H9 (cell line): ENCODE measurements at regions not wholly inside any gene's neighbourhood (a gene's known extent, or its start where the extent isn't known, plus 50 kb on each side); places are given as distances from the start of the nearest gene placed in this dataset.
A peak's percentile ranks its signal among the peaks of the same experiment; 100 is the strongest.

Experiments
- DNase-seq: peaks from one replicate; pipeline ENCODE4 v3.0.0-alpha.2; 2017
- H2AFZ ChIP-seq: one replicate; pipeline ENCODE4 v1.6.1; 2013; ENCODE audit warnings: mild to moderate bottlenecking, low read length, control low read depth, moderate library complexity
- H2AK5ac ChIP-seq: 2 replicates; pipeline ENCODE4 v1.6.1; 2013; ENCODE audit warnings: low read length, control low read depth, mixed read lengths; ENCODE audit not compliant: insufficient read length
- H2BK120ac ChIP-seq: one replicate; pipeline ENCODE4 v1.6.1; 2013; ENCODE audit warnings: low read depth, mild to moderate bottlenecking, low read length, control low read depth, inconsistent platforms; ENCODE audit not compliant: poor library complexity, severe bottlenecking
- H2BK12ac ChIP-seq: 2 replicates; pipeline ENCODE4 v1.6.1; 2013; ENCODE audit warnings: low read length, control low read depth, mixed read lengths, low read depth; ENCODE audit not compliant: insufficient read length
- H2BK15ac ChIP-seq: 2 replicates; pipeline ENCODE4 v1.6.1; 2013; ENCODE audit warnings: low read depth, low read length, control low read depth
- H2BK20ac ChIP-seq: one replicate; pipeline ENCODE4 v1.6.1; 2013; ENCODE audit warnings: low read depth, mild to moderate bottlenecking, low read length, control low read depth, inconsistent platforms; ENCODE audit not compliant: poor library complexity, severe bottlenecking
- H2BK5ac ChIP-seq: 2 replicates; pipeline ENCODE4 v1.6.1; 2013; ENCODE audit warnings: low read length, control low read depth, mixed read lengths; ENCODE audit not compliant: insufficient read length
- H3K14ac ChIP-seq: 2 replicates; pipeline ENCODE4 v1.6.1; 2013; ENCODE audit warnings: low read length, control low read depth; ENCODE audit not compliant: insufficient read depth
- H3K18ac ChIP-seq: 2 replicates; pipeline ENCODE4 v1.6.1; 2013; ENCODE audit warnings: low read depth, mild to moderate bottlenecking, mixed read lengths, low read length, control low read depth; ENCODE audit not compliant: insufficient read length
- H3K23ac ChIP-seq: 2 replicates; pipeline ENCODE4 v1.6.1; 2013; ENCODE audit warnings: low read length, control low read depth, mixed read lengths, low read depth; ENCODE audit not compliant: insufficient read length
- H3K23me2 ChIP-seq: 2 replicates; pipeline ENCODE4 v1.6.1; 2013; ENCODE audit warnings: low read depth, mild to moderate bottlenecking, mixed read lengths, low read length, control low read depth; ENCODE audit not compliant: insufficient read length, poor library complexity, severe bottlenecking
- H3K27ac ChIP-seq: 2 replicates; pipeline ENCODE4 v1.5.1; 2013; ENCODE audit warnings: low read length, control low read depth, mixed read lengths, low read depth; ENCODE audit not compliant: insufficient read length
- H3K27me3 ChIP-seq: 2 replicates; pipeline ENCODE4 v1.6.1; 2013; ENCODE audit warnings: low read length, control low read depth, inconsistent platforms; ENCODE audit not compliant: insufficient read depth
- H3K4ac ChIP-seq: 2 replicates; pipeline ENCODE4 v1.6.1; 2013; ENCODE audit warnings: low read depth, mild to moderate bottlenecking, control low read depth, inconsistent platforms, low read length, moderate library complexity
- H3K4me1 ChIP-seq: 2 replicates; pipeline ENCODE4 v1.6.1; 2013; ENCODE audit warnings: low read length, control low read depth, inconsistent platforms; ENCODE audit not compliant: insufficient read depth
- H3K4me2 ChIP-seq: 2 replicates; pipeline ENCODE4 v1.6.1; 2013; ENCODE audit warnings: low read length, control low read depth, mixed read lengths; ENCODE audit not compliant: insufficient read length, insufficient read depth
- H3K56ac ChIP-seq: 2 replicates; pipeline ENCODE4 v1.6.1; 2013; ENCODE audit warnings: low read depth, mild to moderate bottlenecking, mixed read lengths, low read length, control low read depth; ENCODE audit not compliant: insufficient read length
- H3K79me1 ChIP-seq: 2 replicates; pipeline ENCODE4 v1.6.1; 2013; ENCODE audit warnings: low read depth, mild to moderate bottlenecking, moderate library complexity, low read length, control low read depth, inconsistent platforms; ENCODE audit not compliant: insufficient read depth, poor library complexity, severe bottlenecking
- H3K79me2 ChIP-seq: 2 replicates; pipeline ENCODE4 v1.6.1; 2013; ENCODE audit warnings: low read length, control low read depth, inconsistent platforms; ENCODE audit not compliant: insufficient read depth
- H3K9ac ChIP-seq: 2 replicates; pipeline ENCODE4 v1.6.1; 2013; ENCODE audit warnings: low read length, control low read depth, mixed read lengths; ENCODE audit not compliant: insufficient read length; ENCODE audit errors: extremely low read depth
- H3K9me3 ChIP-seq: one replicate; pipeline ENCODE4 v1.6.1; 2013; ENCODE audit warnings: low read depth, low read length, inconsistent platforms; ENCODE audit not compliant: control insufficient read depth
- H3T11ph ChIP-seq: one replicate; pipeline ENCODE4 v1.6.1; 2013; ENCODE audit warnings: mild to moderate bottlenecking, low read length, control low read depth, inconsistent platforms
- H4K20me1 ChIP-seq: one replicate; pipeline ENCODE4 v1.6.1; 2013; ENCODE audit not compliant: control insufficient read depth, insufficient read length, insufficient read depth
- H4K5ac ChIP-seq: 2 replicates; pipeline ENCODE4 v1.6.1; 2013; ENCODE audit warnings: low read depth, mild to moderate bottlenecking, mixed read lengths, low read length, control low read depth; ENCODE audit not compliant: insufficient read length
- H4K8ac ChIP-seq: replicated peaks from 2 replicates; pipeline ENCODE4 v1.6.1; 2013; ENCODE audit warnings: low read length, control low read depth, mixed read lengths, low read depth; ENCODE audit not compliant: insufficient read length
- H4K91ac ChIP-seq: 2 replicates; pipeline ENCODE4 v1.6.1; 2013; ENCODE audit warnings: low read depth, mild to moderate bottlenecking, moderate library complexity, mixed read lengths, low read length, control low read depth; ENCODE audit not compliant: insufficient read length
- H3K27ac Mint-ChIP-seq, 3 experiments: 2 replicates in 2 of 3; 3 replicates in 1 of 3; pipeline ENCODE4 v1.8.0; 2020 to 2021; ENCODE audit warnings: mixed read lengths in 3 of 3, mild to moderate bottlenecking in 1 of 3, moderate library complexity in 1 of 3
- H3K27me3 Mint-ChIP-seq: 2 replicates; pipeline ENCODE4 v1.8.0; 2021; ENCODE audit warnings: low read depth, mild to moderate bottlenecking, moderate library complexity, mixed read lengths
- H3K36me3 Mint-ChIP-seq, 3 experiments: 2 replicates in 2 of 3; 3 replicates in 1 of 3; pipeline ENCODE4 v1.8.0; 2020 to 2021; ENCODE audit warnings: low read depth in 3 of 3, mixed read lengths in 3 of 3; ENCODE audit not compliant: insufficient read depth in 1 of 3
- H3K4me1 Mint-ChIP-seq, 2 experiments: 2 replicates each; pipeline ENCODE4 v1.8.0; 2020; ENCODE audit warnings: mixed read lengths in 2 of 2
- H3K4me3 Mint-ChIP-seq, 2 experiments: 2 replicates in 1 of 2; 3 replicates in 1 of 2; pipeline ENCODE4 v1.8.0; 2020 to 2021; ENCODE audit warnings: mild to moderate bottlenecking in 2 of 2, mixed read lengths in 2 of 2, moderate library complexity in 1 of 2
- H3K9me3 Mint-ChIP-seq, 2 experiments: 2 replicates in 1 of 2; 3 replicates in 1 of 2; pipeline ENCODE4 v1.8.0; 2020; ENCODE audit warnings: mild to moderate bottlenecking in 2 of 2, mixed read lengths in 2 of 2, moderate library complexity in 1 of 2
- WGBS: extraction: QIAGEN DNeasy Blood & Tissue Kit; methylation state at CpG from one replicate; pipeline ENCODE4 v1.1.7; 2013; ENCODE audit warnings: missing lambda C conversion rate, low lambda C conversion rate, mixed read lengths; ENCODE audit not compliant: insufficient read length; ENCODE audit errors: extremely low coverage; 5-methylcytosine and 5-hydroxymethylcytosine counted together
- TF ChIP-seq, protein P1 (sequence below): fragments of 200-600 bp; sonication (generic); conservative IDR thresholded peaks from 3 replicates; pipeline ENCODE4 v1.8.0; 2021; ENCODE audit warnings: antibody characterized with exemption, mild to moderate bottlenecking

DNA sequence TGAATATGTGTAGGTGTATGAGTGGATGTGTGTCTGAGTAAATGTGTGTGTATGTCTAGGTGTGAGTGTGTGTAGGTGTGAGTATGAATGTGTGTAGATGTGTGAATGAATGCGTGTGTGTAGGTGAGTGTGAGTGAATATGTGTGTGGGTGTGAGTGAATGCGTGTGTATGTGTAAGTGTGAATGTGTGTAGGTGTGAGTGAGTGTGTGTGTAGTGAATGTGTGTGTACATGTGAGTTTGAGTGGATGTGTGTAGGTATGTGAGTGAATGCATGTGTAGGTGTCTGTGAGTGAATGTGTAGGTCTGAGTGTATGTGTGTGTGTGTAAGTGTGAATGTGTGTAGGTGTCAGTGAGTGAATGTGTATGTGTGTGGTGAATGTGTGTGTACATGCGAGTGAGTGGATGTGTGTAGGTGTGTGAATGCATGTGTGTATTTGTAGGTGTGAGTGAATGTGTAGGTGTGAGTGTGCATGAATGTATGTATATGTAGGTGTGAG lies 201.0 kb upstream of the ZNF536 start:
- H3K36me3 Mint-ChIP-seq, result peaks cover 0 to under 1% (median 0%) of the 10 kb centered on the region in 3 experiments; a peak in 1 of 7 replicates
- Histone ChIP-seq H3K56ac (no peak overlapping the region), H2BK12ac (no peak overlapping the region), H4K91ac (no peak overlapping the region), H3K23me2 (no peaks in the 10 kb centered on the region), H2BK15ac (no peak overlapping the region), H3K18ac (no peak overlapping the region), H3K4me2 (no peak overlapping the region), H4K20me1 (no peaks in the 10 kb centered on the region), H3K4ac (no peak overlapping the region), H2AK5ac (no peak overlapping the region), H2BK20ac (no peak overlapping the region), H2BK5ac (no peak overlapping the region), H4K8ac (no peak overlapping the region), H3K4me1 (no peaks in the 10 kb centered on the region), H3K79me1 (no peaks in the 10 kb centered on the region), H4K5ac (peak overlapping the region; percentile 35), H3K27ac (no peak overlapping the region), H3K79me2 (no peaks in the 10 kb centered on the region), H3K14ac (no peak overlapping the region), H3K27me3 (no peaks in the 10 kb centered on the region), H3K23ac (no peak overlapping the region), H2BK120ac (no peak overlapping the region), H3K9ac (no peak overlapping the region), H3T11ph (no peak overlapping the region), H3K9me3 (no peaks in the 10 kb centered on the region), H2AFZ (no peak overlapping the region)
- no peaks in the 10 kb centered on the region for H3K9me3 Mint-ChIP-seq
- H3K27ac Mint-ChIP-seq, result no peak overlapping the region
- DNase-seq, result no peak
- H3K4me1 Mint-ChIP-seq, result peaks cover 0 to 2% of the 10 kb centered on the region in 2 experiments; a peak in 2 of 4 replicates
- WGBS, result 98% methylated on average over 3 of the region's 3 CpGs
- TF ChIP-seq, protein P1, sequence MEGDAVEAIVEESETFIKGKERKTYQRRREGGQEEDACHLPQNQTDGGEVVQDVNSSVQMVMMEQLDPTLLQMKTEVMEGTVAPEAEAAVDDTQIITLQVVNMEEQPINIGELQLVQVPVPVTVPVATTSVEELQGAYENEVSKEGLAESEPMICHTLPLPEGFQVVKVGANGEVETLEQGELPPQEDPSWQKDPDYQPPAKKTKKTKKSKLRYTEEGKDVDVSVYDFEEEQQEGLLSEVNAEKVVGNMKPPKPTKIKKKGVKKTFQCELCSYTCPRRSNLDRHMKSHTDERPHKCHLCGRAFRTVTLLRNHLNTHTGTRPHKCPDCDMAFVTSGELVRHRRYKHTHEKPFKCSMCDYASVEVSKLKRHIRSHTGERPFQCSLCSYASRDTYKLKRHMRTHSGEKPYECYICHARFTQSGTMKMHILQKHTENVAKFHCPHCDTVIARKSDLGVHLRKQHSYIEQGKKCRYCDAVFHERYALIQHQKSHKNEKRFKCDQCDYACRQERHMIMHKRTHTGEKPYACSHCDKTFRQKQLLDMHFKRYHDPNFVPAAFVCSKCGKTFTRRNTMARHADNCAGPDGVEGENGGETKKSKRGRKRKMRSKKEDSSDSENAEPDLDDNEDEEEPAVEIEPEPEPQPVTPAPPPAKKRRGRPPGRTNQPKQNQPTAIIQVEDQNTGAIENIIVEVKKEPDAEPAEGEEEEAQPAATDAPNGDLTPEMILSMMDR, result no peak
- peaks cover 2% of the 10 kb centered on the region; the same call in 1 of the 2 replicates for H3K27me3 Mint-ChIP-seq
- no peak overlapping the region for H3K4me3 Mint-ChIP-seq
